ENCODE measurements at regions not wholly inside any gene's neighbourhood (a gene's known extent, or its start where the extent isn't known, plus 50 kb on each side); places are given as distances from the start of the nearest gene placed in this dataset.

DNA sequence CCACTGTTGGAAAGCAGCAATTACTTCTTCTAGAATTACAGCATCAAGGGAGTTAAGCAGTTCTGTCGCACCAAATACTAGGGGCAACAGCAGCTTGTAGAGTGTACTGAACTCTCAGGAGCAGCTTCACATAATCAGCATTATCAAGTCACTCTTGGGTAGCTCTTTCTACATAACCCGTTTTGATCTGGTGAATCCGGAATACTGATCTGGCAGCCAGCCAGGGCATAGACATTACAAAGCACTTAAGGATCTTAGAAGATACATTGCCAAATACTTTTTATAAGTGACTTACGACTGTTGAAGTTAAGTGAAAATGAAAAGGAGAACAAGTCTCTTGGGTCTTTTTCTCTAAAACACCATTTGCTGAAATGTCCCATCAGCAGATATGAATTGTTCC, 73.2 kb upstream of the NETO1 start:
- DNase-seq: no peak

DNA sequence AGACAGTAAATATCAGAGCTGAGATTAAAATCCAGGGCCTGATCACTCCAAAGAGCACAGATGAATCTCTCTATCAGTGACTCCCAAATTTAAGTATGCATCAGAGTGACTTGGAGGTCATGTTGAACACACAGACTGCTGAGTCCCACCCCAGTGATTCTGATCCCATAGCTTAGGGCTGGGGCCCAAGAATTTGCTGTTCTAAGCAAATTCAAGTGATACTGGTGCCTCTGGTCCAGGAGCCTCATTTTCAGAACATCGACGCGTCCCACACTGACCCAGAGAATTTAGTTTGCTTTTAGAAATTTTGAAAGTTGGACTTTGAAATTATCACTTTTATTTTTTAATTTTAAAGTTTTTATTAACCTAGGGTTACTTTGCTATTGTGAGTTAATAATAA, 72.7 kb upstream of the NETO1 start:
- DNase-seq: no peak

DNA sequence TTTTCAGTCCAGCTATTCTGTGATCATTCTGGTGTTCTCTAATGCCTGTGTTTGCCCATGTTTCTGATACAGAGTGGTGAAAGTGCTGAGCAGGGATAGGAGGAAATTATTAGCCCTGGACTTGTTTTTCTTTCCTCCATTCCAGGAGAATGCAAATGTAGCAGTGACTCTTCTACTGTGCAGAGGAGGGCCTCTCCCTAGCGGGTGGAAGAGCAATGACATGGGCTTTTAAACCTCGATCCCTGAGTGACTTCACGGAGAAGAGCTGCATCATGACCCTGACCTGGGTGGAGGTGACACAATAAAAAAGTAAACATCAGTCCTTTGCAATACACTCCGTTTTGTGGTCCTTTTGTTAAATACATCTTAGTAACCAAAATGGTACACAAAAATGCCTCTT, 68.0 kb upstream of the NETO1 start:
- DNase-seq: no peak

DNA sequence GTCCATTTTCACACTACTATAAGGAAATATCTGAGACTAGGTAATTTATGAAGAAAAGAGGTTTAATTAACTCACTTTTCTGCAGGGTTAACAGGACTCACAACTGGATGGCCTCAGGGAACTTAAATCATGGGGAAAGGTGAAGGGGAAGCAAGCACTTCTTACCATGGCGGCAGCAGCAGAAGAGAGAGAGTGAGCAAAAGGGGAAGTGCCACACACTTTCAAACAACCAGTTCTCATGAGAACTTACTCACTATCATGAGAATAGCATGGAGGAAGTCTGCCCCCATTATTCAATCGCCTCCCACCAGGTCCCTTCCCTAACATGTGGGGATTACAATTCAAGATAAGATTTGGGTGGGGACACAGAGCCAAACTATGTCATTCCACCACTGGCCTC, 55.1 kb upstream of the NETO1 start:
- no peak for DNase-seq

All from NCI-H2081 (cell line).